ENCODE measurements at regions not wholly inside any gene's neighbourhood (a gene's known extent, or its start where the extent isn't known, plus 50 kb on each side); places are given as distances from the start of the nearest gene placed in this dataset.
"Not testable (repeated sequence)": the region's sequence is repeated elsewhere in the genome, so short reads cannot be mapped to it uniquely, and the experiment has no call there.

DNA sequence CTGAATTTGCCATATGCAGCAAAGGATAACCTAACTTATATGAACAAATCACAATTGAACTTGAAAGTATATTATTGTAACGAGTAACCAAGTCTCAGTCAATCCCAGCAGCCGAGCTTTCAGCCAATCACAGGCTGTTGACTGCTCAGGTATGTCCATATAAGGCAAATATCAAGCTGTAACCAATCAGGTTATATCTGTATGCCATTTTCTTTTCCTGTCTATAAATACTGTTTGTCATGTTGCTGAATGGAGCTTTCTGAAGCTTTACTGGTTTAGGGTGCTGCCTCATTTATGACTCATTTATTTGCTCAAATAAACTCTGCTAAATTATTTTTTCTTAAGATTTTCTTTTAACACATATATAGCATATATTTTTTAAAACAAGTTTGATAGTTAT lies 1059.5 kb downstream of the GALC start:
- no peak for DNase-seq
- Histone ChIP-seq H3K4me3 (no peak overlapping the region), H3K27me3 (no peaks in the 10 kb centered on the region), H3K9ac (ENCODE audit: low read depth in 2 of 2, low read length in 2 of 2) (no peak overlapping the region), H3K36me3 (no peaks in the 10 kb centered on the region), H3K27ac (no peak overlapping the region), H3K9me3 (no peaks in the 10 kb centered on the region), H3K4me1 (no peaks in the 10 kb centered on the region)
- TF ChIP-seq, protein P1, sequence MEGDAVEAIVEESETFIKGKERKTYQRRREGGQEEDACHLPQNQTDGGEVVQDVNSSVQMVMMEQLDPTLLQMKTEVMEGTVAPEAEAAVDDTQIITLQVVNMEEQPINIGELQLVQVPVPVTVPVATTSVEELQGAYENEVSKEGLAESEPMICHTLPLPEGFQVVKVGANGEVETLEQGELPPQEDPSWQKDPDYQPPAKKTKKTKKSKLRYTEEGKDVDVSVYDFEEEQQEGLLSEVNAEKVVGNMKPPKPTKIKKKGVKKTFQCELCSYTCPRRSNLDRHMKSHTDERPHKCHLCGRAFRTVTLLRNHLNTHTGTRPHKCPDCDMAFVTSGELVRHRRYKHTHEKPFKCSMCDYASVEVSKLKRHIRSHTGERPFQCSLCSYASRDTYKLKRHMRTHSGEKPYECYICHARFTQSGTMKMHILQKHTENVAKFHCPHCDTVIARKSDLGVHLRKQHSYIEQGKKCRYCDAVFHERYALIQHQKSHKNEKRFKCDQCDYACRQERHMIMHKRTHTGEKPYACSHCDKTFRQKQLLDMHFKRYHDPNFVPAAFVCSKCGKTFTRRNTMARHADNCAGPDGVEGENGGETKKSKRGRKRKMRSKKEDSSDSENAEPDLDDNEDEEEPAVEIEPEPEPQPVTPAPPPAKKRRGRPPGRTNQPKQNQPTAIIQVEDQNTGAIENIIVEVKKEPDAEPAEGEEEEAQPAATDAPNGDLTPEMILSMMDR (IDR thresholded peaks at IDR 0.05) = no peak
- intact Hi-C loops (cut with DNase I) = no loop called here

DNA sequence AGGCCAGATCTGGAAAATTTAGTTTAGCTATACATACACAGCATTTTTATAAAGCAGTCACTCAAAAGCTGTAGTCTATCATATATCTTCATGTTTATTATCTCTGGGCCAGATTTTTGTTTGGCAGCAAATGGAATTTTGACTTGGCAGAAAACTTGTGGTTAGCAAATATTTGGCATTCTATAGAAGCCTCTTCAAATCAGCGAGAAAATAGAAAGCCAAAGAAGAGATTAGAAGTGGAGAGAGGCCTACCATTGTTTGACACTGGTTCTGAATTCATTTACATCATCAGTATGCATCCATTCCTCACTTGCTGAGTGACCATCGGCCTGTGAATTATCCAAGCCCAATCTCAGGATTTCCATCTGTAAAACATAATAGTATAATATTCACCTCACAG lies 1077.6 kb downstream of the GALC start:
- H3K9ac ChIP-seq (ENCODE audit: low read depth in 2 of 2, low read length in 2 of 2) = no peak overlapping the region
- no peaks in the 10 kb centered on the region for H3K27me3 ChIP-seq
- H3K36me3 ChIP-seq = no peaks in the 10 kb centered on the region
- H3K9me3 ChIP-seq = no peaks in the 10 kb centered on the region
- TF ChIP-seq, protein P1 (IDR thresholded peaks at IDR 0.05) = no peak
- H3K27ac ChIP-seq = no peak overlapping the region
- no peak for DNase-seq
- H3K4me3 ChIP-seq = no peak overlapping the region
- intact Hi-C loops (cut with DNase I) = no loop called here
- H3K4me1 ChIP-seq = no peaks in the 10 kb centered on the region

DNA sequence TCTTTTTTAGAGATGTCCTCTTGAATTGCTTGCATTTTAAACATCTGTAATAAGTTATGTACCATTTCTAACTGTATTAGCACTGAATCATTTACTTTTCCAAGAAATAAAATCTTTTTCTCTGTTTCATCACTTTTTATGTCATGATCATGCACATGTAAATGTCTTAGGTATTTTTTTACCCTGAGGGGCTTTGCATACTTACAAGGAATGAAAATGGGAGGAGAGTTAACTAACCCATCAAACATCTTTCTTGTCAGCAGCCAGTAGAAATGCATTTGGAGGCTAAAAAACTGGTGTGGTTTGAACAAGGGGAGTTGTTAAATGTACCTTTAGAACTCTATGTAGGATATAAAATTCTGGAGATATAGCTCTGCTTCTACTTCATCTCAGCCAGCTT lies 1080.3 kb downstream of the GALC start:
- H3K4me1 ChIP-seq = no peaks in the 10 kb centered on the region

DNA sequence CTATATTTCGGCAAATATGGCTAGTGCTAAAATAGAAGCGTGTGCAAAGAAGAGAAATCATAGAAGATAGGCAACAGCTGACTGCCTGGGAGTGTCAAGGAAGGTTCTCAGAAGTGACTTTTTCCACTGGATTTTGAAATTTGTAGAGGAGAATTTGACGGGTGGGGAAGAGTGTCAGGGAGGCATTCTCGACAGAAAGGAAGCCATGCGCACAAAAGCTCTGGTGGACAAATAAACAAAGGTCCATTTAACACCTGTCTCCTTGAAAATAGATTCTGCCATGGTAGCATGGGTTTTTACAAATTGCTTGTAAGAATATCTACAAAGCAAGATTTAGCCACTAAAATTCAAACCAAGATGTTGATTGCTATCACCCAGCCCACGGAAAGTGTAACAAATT lies 1081.5 kb downstream of the GALC start:
- Histone ChIP-seq H3K4me3 (no peak overlapping the region), H3K36me3 (no peaks in the 10 kb centered on the region), H3K4me1 (no peaks in the 10 kb centered on the region), H3K9ac (ENCODE audit: low read depth in 2 of 2, low read length in 2 of 2) (no peak overlapping the region), H3K9me3 (no peaks in the 10 kb centered on the region), H3K27me3 (no peaks in the 10 kb centered on the region), H3K27ac (no peak overlapping the region)
- TF ChIP-seq, protein P1 (IDR thresholded peaks at IDR 0.05) = no peak
- intact Hi-C loops (cut with DNase I) = no loop called here
- no peak for DNase-seq

More for the DNA sequence above, 1080.3 kb downstream of the GALC start:
- DNase-seq = no peak
- no peaks in the 10 kb centered on the region for H3K36me3 ChIP-seq
- H3K4me3 ChIP-seq = no peak overlapping the region
- H3K9me3 ChIP-seq = no peaks in the 10 kb centered on the region
- TF ChIP-seq, protein P1 (IDR thresholded peaks at IDR 0.05) = no peak
- intact Hi-C loops (cut with DNase I) = no loop called here
- no peak overlapping the region for H3K9ac ChIP-seq (ENCODE audit: low read depth in 2 of 2, low read length in 2 of 2)
- H3K27me3 ChIP-seq = no peaks in the 10 kb centered on the region
- H3K27ac ChIP-seq = no peak overlapping the region

DNA sequence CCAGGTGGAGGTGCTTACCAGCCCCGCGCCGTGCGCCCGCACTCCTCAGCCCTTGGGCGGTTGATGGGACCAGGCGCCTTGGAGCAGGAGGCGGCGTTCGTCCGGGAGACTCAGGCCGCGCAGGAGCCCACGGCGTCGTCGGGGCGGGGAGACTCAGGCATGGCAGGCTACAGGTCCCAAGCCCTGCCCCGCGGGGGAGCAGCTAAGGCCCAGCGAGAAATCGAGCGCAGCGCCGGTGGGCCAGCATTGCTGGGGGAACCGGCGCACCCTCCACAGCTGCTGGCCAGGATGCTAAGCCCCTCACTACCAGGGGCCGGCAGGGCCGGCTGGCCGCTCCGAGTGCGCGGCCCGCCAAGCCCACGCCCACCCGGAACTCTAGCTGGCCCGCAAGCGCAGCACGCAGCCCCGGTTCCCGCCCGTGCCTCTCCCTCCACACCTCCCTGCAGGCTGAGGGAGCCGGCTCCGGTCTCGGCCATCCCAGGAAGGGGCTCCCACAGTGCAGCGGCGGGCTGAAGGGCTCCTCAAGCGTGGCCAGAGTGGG lies 1087.5 kb downstream of the GALC start:
- H3K36me3 ChIP-seq; H3K9ac ChIP-seq (ENCODE audit: low read depth in 2 of 2, low read length in 2 of 2); H3K4me3 ChIP-seq; H3K4me1 ChIP-seq; H3K9me3 ChIP-seq; DNase-seq; H3K27ac ChIP-seq; H3K27me3 ChIP-seq; intact Hi-C loops (cut with DNase I): not testable (repeated sequence)

DNA sequence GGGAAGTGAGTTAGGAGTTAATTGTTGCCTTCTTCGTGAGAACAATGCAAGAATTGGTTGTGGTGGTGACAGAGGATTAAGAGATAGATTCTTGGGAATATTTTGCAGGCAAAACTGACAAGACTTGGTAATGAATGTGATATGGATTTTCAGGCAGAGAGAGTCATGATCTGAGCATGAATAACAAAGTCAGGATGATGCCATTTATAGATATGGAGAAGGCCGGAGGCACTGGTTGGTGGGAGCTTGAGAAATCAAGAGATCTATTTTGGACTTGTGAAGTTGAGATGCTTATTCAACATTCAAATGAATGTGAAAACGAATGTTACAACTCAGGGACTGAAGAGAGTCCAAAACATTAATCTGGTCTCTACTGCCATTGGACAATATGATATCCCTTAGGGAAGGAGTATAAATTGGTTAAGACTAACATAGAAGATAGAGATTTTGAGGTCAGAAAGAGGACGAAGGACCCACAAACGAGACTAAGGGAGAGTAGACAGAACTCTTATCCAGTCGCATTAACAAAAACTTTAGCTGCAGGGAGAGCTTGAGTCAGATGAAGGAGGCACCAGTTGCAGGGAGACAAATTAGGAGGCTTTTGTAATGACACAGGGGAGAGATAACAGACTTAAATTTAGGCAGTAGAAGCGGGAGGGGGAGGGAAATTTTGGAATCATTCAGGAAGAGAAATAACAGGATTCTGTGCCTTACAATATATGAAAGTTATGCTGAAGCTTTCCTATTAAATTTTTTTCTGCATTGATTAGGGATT lies 1090.6 kb downstream of the GALC start:
- Histone ChIP-seq H3K36me3 (no peaks in the 10 kb centered on the region), H3K4me3 (no peak overlapping the region), H3K27ac (no peak overlapping the region), H3K4me1 (no peaks in the 10 kb centered on the region), H3K9ac (ENCODE audit: low read depth in 2 of 2, low read length in 2 of 2) (no peak overlapping the region), H3K27me3 (no peaks in the 10 kb centered on the region), H3K9me3 (no peaks in the 10 kb centered on the region)
- intact Hi-C loops (cut with DNase I) = no loop called here
- TF ChIP-seq, protein P1 (IDR thresholded peaks at IDR 0.05) = no peak
- DNase-seq = no peak

Data from colonic mucosa (tissue), 4 donors.